HG03354 (cell line): ENCODE measurements at regions not wholly inside any gene's neighbourhood (a gene's known extent, or its start where the extent isn't known, plus 50 kb on each side); places are given as distances from the start of the nearest gene placed in this dataset.
A peak's percentile ranks its signal among the peaks of the same experiment; 100 is the strongest.

Experiments used
- ATAC-seq: cut with Tn5 transposase; IDR thresholded peaks from one replicate; pipeline ENCODE4 v1.9.1; 2021; ENCODE audit warnings: mild to moderate bottlenecking; ENCODE audit not compliant: unreplicated experiment, poor library complexity, severe bottlenecking

GRCh38 chr12:63090716-63091115, 60.3 kb downstream of the AVPR1A start:
- no peak for ATAC-seq

GRCh38 chr12:63086149-63086915, 64.7 kb downstream of the AVPR1A start:
- no peak for ATAC-seq

- ATAC-seq = no peak
Measured at GRCh38 chr12:63085120-63085519, 65.9 kb downstream of the AVPR1A start.

- ATAC-seq = no peak
Measured at GRCh38 chr12:63084501-63084900, 66.5 kb downstream of the AVPR1A start.

GRCh38 chr12:63083046-63083445, 68.0 kb downstream of the AVPR1A start:
- no peak for ATAC-seq

- ATAC-seq = no peak
Measured at GRCh38 chr12:63079791-63080502, 71.1 kb downstream of the AVPR1A start.

GRCh38 chr12:63078906-63079305, 72.1 kb downstream of the AVPR1A start:
- ATAC-seq = no peak

GRCh38 chr12:63075376-63076060, 75.5 kb downstream of the AVPR1A start:
- no peak for ATAC-seq

- ATAC-seq = no peak
Measured at GRCh38 chr12:63070709-63071108, 80.3 kb downstream of the AVPR1A start.

- no peak for ATAC-seq
Measured at GRCh38 chr12:63069860-63070617, 81.0 kb downstream of the AVPR1A start.

- peak; percentile 74 for ATAC-seq
Measured at GRCh38 chr12:63068857-63069442, 82.1 kb downstream of the AVPR1A start.

GRCh38 chr12:63066782-63067181, 84.2 kb downstream of the AVPR1A start:
- no peak for ATAC-seq

- ATAC-seq = no peak
Measured at GRCh38 chr12:63066136-63066535, 84.9 kb downstream of the AVPR1A start.

- no peak for ATAC-seq
Measured at GRCh38 chr12:63064080-63064479, 86.9 kb downstream of the AVPR1A start.

GRCh38 chr12:63056649-63057048, 94.4 kb downstream of the AVPR1A start:
- no peak for ATAC-seq

- no peak for ATAC-seq
Measured at GRCh38 chr12:63052696-63053095, 98.3 kb downstream of the AVPR1A start.

- ATAC-seq = no peak
Measured at GRCh38 chr12:63047146-63047545, 103.9 kb downstream of the AVPR1A start.

GRCh38 chr12:63045020-63045860, 105.8 kb downstream of the AVPR1A start:
- ATAC-seq = no peak

GRCh38 chr12:63042646-63043045, 107.7 kb upstream of the PPM1H start:
- ATAC-seq = no peak
